G401.6 (cell line): ENCODE measurements at regions not wholly inside any gene's neighbourhood (a gene's known extent, or its start where the extent isn't known, plus 50 kb on each side); places are given as distances from the start of the nearest gene placed in this dataset.
"Not testable (repeated sequence)": the region's sequence is repeated elsewhere in the genome, so short reads cannot be mapped to it uniquely, and the experiment has no call there.

Experiments used
- FAIRE-seq: peaks from 2 replicates; lab custom pipeline; 2012; peaks lifted over from hg19 to GRCh38; lab: Jason Lieb, UNC

- FAIRE-seq = no peak
Measured at GRCh38 chr4:134610172-134610571, 408.6 kb upstream of the PABPC4L start.

DNA sequence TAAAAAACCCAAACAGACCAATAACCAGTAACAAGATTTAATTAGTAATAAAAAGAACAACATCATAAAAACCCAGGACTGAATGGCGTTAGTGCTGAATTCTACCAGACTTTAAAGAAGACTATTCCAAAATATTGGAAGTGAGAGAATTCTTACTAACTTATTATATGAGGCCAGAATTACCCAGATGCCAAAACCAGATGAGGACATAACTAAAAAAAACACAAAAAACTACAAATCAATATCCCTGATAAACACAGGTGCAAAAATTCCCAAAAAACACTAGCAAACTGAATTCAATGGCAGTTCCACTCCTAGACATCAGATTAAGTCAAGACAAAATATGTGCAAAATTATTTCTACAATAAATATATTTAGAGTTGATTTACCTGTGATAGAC lies 400.1 kb upstream of the PABPC4L start:
- no peak for FAIRE-seq

DNA sequence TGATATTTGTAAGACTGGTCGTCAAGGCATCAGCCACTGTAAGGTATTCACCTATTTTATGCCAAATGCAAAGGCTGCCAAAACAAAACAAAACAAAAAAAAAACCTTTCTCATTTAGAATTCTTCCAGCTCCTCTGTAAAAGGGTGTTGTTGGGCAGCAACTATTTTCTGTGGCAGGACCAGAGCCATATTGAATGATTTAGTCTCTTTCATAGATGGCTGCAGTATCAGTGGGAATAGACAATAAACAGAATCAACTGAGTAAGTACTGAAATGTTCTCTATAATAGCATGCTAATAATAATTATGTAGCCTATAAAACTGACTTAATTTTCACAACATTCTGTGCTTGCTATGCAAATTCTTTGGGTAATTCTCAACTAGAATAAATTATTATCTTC lies 389.7 kb upstream of the PABPC4L start:
- no peak for FAIRE-seq

GRCh38 chr4:134585972-134586371 lies 384.4 kb upstream of the PABPC4L start:
- FAIRE-seq = no peak

DNA sequence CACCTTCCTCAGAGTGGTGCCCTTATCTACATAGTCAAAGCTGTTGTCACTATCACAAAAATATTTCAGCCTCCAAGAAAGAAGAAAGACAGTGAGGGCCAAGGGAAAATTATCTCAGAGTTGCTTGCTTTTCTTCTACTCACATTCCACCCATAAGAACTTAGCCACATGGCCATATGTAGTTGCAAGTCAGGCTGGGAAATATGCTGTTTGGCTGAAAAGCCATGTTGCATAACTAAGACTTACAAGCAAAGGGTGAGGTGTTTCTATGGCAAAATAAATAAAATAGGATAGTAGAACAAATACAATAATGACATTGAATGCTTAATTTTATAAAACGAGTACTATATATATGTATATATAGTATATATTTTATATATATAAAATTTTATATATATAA lies 365.9 kb upstream of the PABPC4L start:
- FAIRE-seq = no peak

DNA sequence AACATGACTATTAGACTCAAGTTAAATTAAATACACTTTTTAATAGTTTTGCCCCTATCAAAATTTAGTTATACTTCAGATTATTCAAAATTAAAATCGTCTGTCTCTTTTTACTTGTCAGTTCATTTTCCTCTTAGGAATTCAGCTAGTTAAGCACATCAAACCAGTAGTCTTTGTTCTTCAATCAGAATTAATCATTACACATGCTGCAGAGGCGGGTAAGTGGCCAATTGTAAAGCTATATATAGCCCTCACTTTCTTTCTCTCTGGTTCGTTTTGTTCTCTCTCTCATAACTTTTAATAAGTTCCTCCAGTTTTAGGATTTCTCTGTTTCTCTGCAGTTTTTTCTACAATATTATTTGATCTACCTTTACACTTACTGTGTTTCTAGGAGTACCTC lies 359.1 kb upstream of the PABPC4L start:
- no peak for FAIRE-seq

DNA sequence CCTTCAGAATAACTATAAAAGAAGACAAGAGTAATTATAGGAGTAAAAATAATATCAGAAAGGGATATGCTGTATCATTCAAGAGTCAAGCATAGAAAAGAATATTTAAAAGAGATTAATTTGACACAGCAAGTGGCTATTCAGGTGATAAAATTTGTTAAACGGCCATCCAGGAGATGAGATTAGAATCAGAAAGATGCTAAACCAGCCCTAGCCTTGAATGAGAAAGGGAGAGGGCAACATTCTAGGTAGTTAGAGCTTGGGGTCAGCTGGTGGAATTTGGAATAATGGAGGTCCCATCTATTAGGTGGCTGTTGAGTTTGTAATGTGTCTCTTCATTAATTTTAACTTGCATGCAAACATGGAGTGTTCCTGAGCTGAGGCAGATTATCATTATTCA lies 350.5 kb upstream of the PABPC4L start:
- no peak for FAIRE-seq

DNA sequence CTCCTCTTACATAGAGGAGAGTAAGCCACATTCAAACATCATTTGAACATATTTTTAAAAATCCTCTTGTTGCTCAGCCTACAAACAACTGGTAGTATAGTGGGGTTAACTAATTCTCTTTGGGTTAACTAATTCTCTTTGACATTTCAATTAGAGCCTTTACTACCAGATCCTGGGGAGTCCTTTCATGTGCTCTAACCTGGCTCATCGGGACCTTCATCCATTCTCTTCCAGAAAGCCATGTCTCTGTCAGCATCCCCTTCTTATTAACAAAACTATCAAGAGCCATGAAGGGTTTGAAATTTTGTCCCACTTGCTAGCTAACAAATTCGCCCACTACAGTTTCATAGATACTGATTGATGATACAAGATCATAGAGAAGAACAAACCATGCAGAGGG lies 349.8 kb upstream of the PABPC4L start:
- FAIRE-seq = no peak

GRCh38 chr4:134548052-134548628 lies 346.6 kb upstream of the PABPC4L start:
- FAIRE-seq = no peak

DNA sequence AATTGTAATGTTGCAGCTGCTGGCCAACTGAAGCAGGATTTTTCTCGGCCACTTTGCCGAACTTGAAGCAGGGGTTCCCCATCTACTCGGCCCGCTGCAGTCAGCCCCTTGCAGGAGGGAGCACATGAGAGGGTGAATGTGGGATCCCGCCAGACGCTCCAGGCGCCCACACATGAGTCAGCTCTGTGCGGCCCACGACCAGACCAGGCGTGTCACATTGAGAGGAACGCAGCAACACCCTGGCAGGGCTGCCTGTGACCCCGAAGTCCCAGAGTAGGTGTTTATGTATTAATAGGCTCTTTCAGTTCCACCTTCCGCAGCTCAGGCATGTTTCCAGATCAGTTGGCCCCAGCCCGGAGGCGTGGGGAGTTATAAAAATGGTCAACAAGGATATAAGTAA lies 344.7 kb upstream of the PABPC4L start:
- no peak for FAIRE-seq

DNA sequence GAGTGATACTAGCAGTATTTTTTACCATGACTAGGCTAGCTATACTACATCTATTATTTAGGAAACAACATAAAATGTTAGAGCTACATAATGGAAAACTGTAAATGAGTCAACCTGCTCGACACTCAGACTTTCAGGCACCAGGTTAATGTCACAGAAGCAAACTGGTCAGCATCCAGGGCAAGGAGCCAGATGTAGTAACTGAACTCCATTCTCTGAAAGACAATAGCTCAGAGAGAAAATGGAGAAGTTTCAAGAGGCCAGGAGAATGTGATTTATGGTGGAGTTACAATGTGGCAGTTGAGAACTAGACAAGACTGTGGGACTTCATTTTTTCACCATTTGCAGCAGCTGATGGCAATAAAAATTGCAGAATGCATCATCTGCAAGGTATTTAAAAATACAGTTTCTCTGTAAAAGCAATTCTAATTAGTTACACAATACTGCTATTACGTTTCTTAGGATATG lies 342.7 kb upstream of the PABPC4L start:
- no peak for FAIRE-seq

DNA sequence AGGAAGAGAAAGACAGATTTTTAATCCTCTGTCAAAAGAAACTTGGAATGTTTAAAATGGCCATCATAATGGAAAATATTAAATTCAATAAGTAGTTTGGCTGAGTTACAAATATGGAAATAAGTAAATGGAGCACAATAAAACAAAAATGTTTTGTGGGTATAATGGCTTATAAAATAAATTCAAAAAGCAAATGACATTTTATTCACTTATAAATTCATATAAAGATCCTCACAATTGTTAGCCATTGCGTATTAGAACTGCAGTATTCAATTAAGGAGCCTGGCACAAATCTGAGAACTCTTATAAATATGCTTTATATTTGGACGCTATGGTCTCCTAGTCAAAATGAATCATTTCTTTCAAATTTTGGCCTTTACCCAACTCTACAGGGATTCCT lies 339.0 kb upstream of the PABPC4L start:
- FAIRE-seq = no peak

GRCh38 chr4:134539729-134540231 lies 338.2 kb upstream of the PABPC4L start:
- no peak for FAIRE-seq

- no peak for FAIRE-seq
Measured at GRCh38 chr4:134537701-134538100, 336.1 kb upstream of the PABPC4L start.

GRCh38 chr4:134533068-134533467 lies 331.5 kb upstream of the PABPC4L start:
- no peak for FAIRE-seq

DNA sequence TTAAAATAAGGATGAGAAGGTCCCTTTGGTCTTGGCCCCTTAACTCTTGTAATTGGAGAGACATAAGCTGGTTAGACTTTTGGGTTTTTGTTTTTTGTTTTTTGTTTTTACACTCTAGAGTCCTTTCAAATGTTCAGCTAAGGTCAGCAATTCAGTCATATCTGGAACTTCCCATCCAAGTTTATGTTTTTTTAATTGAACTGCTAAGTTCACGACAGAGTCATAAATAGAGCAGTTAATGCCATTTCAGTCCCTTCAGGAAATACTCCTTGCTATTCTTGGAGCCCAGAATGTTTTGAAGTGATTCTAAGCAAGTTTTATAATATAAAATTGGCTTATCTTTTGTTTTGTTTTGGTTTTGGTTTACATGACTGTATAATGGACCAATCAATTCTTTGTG lies 329.4 kb upstream of the PABPC4L start:
- no peak for FAIRE-seq

- FAIRE-seq = no peak
Measured at GRCh38 chr4:134529629-134530028, 328.0 kb upstream of the PABPC4L start.

GRCh38 chr4:134518574-134519217 lies 317.1 kb upstream of the PABPC4L start:
- FAIRE-seq = no peak

DNA sequence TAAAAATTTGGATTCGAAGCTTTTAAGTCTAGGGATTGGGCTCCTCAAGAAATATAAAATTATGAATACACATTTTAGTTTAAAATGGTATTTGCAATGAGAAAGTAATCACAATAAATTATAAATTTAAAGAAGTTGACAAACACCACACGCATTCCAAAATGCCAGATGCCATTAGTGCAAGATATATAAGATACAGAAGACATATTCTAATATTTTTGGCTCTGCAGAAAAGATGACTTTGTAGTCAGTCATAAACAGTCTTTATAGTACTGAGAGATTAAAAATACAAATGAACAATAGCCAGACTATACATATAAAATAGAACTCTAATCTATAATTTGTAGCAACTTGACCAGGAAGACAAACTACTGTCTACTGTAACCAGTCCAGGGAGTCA lies 309.0 kb upstream of the PABPC4L start:
- FAIRE-seq = no peak

- FAIRE-seq = no peak
Measured at GRCh38 chr4:134505511-134505910, 303.9 kb upstream of the PABPC4L start.

- FAIRE-seq = no peak
Measured at GRCh38 chr4:134501973-134502643, 300.5 kb upstream of the PABPC4L start.

GRCh38 chr4:134501488-134501887 lies 299.9 kb upstream of the PABPC4L start:
- FAIRE-seq = not testable (repeated sequence)

GRCh38 chr4:134499074-134499473 lies 297.5 kb upstream of the PABPC4L start:
- FAIRE-seq = no peak

GRCh38 chr4:134490863-134491262 lies 289.3 kb upstream of the PABPC4L start:
- FAIRE-seq = no peak
